GM12878 (cell line): ENCODE measurements at regions not wholly inside any gene's neighbourhood (a gene's known extent, or its start where the extent isn't known, plus 50 kb on each side); places are given as distances from the start of the nearest gene placed in this dataset.
"Not testable (repeated sequence)": the region's sequence is repeated elsewhere in the genome, so short reads cannot be mapped to it uniquely, and the experiment has no call there.

Experiments
- ATF2 ChIP-seq: IDR thresholded peaks from 2 replicates; pipeline ENCODE4 v1.6.1; 2012; ENCODE audit warnings: low read length, inconsistent platforms
- CHD2 ChIP-seq: IDR thresholded peaks from 2 replicates; pipeline ENCODE4 v1.6.1; 2011; ENCODE audit warnings: low read depth, low read length, improper control_type of control experiment, borderline replicate concordance
- CTCF ChIP-seq, 3 experiments: IDR thresholded peaks in 2 of 3; conservative IDR thresholded peaks in 1 of 3; 2 replicates each; pipeline ENCODE4 v1.5.1; 2011; ENCODE audit warnings: low read depth in 3 of 3, low read length in 3 of 3, mild to moderate bottlenecking in 3 of 3, control low read depth in 2 of 3, moderate library complexity in 2 of 3, inconsistent platforms in 1 of 3, mixed read lengths in 1 of 3; ENCODE audit not compliant: control insufficient read depth in 2 of 3, insufficient read depth in 1 of 3; ENCODE audit errors: extremely low read depth in 1 of 3
- FOS ChIP-seq: IDR thresholded peaks from 3 replicates; pipeline ENCODE4 v1.6.1; 2011; ENCODE audit warnings: borderline replicate concordance; ENCODE audit not compliant: insufficient read length; ENCODE audit errors: extremely low read depth
- HDGF ChIP-seq: fragments of 450-650 bp; IDR thresholded peaks from 2 replicates; pipeline ENCODE4 v1.6.1; 2016; ENCODE audit warnings: antibody characterized with exemption
- MTA2 ChIP-seq: fragments of 450-650 bp; IDR thresholded peaks from 2 replicates; pipeline ENCODE4 v1.6.1; 2016; ENCODE audit warnings: low read depth, mild to moderate bottlenecking, moderate library complexity
- POLR2A ChIP-seq: IDR thresholded peaks from 2 replicates; pipeline ENCODE4 v1.6.1; 2011; ENCODE audit warnings: low read depth, mild to moderate bottlenecking, low read length
- PRDM15 ChIP-seq: fragments of 450-650 bp; formaldehyde crosslinking; IDR thresholded peaks from 2 replicates; pipeline ENCODE4 v1.4.0; 2020; ENCODE audit warnings: mild to moderate bottlenecking, moderate library complexity
- RCOR1 ChIP-seq: conservative IDR thresholded peaks from 2 replicates; pipeline ENCODE4 v1.6.1; 2012; ENCODE audit warnings: low read depth, low read length, improper control_type of control experiment
- RFX5 ChIP-seq: IDR thresholded peaks from 2 replicates; pipeline ENCODE4 v1.6.1; 2011; ENCODE audit warnings: low read depth, low read length, improper control_type of control experiment
- SPI1 ChIP-seq: IDR thresholded peaks from 2 replicates; pipeline ENCODE4 v1.6.1; 2011; ENCODE audit warnings: low read depth, mild to moderate bottlenecking, low read length, moderate library complexity, borderline replicate concordance; ENCODE audit not compliant: insufficient read depth
- YY1 ChIP-seq: IDR thresholded peaks from 2 replicates; pipeline ENCODE4 v1.6.1; 2011; ENCODE audit warnings: low read depth, mild to moderate bottlenecking, low read length
- TF ChIP-seq, protein P1 (sequence below): fragments of 450-650 bp; IDR thresholded peaks from 2 replicates; pipeline ENCODE4 v1.6.1; 2017; ENCODE audit warnings: mild to moderate bottlenecking
- TF ChIP-seq, protein P2 (sequence below): IDR thresholded peaks from 2 replicates; pipeline ENCODE4 v1.6.1; 2012; ENCODE audit warnings: mild to moderate bottlenecking, low read depth, low read length

DNA sequence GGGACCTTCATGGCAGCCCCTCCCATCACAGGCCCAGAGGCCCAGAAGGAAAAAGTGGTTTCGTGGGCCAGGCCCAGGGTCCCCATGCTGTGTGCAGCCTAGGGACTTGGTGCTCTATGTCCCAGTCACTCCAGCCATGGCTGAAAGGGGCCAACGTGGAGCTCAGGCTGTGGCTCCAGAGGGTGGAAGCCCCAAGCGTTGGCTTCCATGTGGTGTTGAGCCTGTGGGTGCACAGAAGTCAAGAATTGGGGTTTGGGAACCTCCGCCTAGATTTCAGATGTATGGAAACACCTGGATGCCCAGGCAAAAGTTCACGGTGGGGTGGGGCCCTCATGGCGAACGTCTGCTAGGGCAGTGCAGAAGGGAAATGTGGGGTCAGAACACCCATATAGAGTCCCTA is 105.3 kb upstream of the UNC5B start:
- TF ChIP-seq PRDM15 (CRISPR knock-in tag); ATF2; POLR2A; HDGF; CTCF (IDR thresholded peaks at IDR 0.05 in 2 of 3, conservative IDR thresholded peaks at IDR 0.05 in 1 of 3; ENCODE audit: control insufficient read depth in 2 of 3, extremely low read depth in 1 of 3, insufficient read depth in 1 of 3, low read depth in 3 of 3, low read length in 3 of 3); CHD2; RCOR1; FOS; MTA2; SPI1; RFX5; YY1: not testable (repeated sequence)
- TF ChIP-seq, protein P1, sequence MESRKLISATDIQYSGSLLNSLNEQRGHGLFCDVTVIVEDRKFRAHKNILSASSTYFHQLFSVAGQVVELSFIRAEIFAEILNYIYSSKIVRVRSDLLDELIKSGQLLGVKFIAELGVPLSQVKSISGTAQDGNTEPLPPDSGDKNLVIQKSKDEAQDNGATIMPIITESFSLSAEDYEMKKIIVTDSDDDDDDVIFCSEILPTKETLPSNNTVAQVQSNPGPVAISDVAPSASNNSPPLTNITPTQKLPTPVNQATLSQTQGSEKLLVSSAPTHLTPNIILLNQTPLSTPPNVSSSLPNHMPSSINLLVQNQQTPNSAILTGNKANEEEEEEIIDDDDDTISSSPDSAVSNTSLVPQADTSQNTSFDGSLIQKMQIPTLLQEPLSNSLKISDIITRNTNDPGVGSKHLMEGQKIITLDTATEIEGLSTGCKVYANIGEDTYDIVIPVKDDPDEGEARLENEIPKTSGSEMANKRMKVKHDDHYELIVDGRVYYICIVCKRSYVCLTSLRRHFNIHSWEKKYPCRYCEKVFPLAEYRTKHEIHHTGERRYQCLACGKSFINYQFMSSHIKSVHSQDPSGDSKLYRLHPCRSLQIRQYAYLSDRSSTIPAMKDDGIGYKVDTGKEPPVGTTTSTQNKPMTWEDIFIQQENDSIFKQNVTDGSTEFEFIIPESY = not testable (repeated sequence)
- TF ChIP-seq, protein P2, sequence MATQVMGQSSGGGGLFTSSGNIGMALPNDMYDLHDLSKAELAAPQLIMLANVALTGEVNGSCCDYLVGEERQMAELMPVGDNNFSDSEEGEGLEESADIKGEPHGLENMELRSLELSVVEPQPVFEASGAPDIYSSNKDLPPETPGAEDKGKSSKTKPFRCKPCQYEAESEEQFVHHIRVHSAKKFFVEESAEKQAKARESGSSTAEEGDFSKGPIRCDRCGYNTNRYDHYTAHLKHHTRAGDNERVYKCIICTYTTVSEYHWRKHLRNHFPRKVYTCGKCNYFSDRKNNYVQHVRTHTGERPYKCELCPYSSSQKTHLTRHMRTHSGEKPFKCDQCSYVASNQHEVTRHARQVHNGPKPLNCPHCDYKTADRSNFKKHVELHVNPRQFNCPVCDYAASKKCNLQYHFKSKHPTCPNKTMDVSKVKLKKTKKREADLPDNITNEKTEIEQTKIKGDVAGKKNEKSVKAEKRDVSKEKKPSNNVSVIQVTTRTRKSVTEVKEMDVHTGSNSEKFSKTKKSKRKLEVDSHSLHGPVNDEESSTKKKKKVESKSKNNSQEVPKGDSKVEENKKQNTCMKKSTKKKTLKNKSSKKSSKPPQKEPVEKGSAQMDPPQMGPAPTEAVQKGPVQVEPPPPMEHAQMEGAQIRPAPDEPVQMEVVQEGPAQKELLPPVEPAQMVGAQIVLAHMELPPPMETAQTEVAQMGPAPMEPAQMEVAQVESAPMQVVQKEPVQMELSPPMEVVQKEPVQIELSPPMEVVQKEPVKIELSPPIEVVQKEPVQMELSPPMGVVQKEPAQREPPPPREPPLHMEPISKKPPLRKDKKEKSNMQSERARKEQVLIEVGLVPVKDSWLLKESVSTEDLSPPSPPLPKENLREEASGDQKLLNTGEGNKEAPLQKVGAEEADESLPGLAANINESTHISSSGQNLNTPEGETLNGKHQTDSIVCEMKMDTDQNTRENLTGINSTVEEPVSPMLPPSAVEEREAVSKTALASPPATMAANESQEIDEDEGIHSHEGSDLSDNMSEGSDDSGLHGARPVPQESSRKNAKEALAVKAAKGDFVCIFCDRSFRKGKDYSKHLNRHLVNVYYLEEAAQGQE = not testable (repeated sequence)
